Left ventricle myocardium inferior (tissue), 1 donor: ENCODE measurements at regions not wholly inside any gene's neighbourhood (a gene's known extent, or its start where the extent isn't known, plus 50 kb on each side); places are given as distances from the start of the nearest gene placed in this dataset.

Experiments
- DNase-seq: peaks from one replicate; pipeline ENCODE4 v3.0.0-alpha.2; 2020
- H3K27ac ChIP-seq: fragments of 200-600 bp; replicated peaks from 2 replicates; pipeline ENCODE4 v1.8.0; 2021
- H3K27me3 ChIP-seq: fragments of 200-600 bp; 2 replicates; pipeline ENCODE4 v1.8.0; 2021; ENCODE audit warnings: low read depth
- H3K36me3 ChIP-seq: fragments of 200-600 bp; 2 replicates; pipeline ENCODE4 v1.8.0; 2021
- H3K4me1 ChIP-seq: fragments of 200-600 bp; 2 replicates; pipeline ENCODE4 v1.8.0; 2021
- H3K4me3 ChIP-seq: fragments of 200-600 bp; 2 replicates; pipeline ENCODE4 v1.8.0; 2021; ENCODE audit warnings: mild to moderate bottlenecking, moderate library complexity
- H3K9me3 ChIP-seq: fragments of 200-600 bp; replicated peaks from 2 replicates; pipeline ENCODE4 v1.8.0; 2021
- intact Hi-C: fragments of 100-400 bp; cut with micrococcal nuclease; formaldehyde crosslinking; loops from one replicate; pipeline ENCODE4 v1.11.0; 2022
- TF ChIP-seq, protein P1 (sequence below): fragments of 200-600 bp; IDR thresholded peaks from 2 replicates; pipeline ENCODE4 v1.8.0; 2021; ENCODE audit warnings: antibody characterized with exemption, mild to moderate bottlenecking, borderline replicate concordance
- donor health status: DM: no; HTN: yes; CAD: no; lungs with severe emphysema.

DNA sequence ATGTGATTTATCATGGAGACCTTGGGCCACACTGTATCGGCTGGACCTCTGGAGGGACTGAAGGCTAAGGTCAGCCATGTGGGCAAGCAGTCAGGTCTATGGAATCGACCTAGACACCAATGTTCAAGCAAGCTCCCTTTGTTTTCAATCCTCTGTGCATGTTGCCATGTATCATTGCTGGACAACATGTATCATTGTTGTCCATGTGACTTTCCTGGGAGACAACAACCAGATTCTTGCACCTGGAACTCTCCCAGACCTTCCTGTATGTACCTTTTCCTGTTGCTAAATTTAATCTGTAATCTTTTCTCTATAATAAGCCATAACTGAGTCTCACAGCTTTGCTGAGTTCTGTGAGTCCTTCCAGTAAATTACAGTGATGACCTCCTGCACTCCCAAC is 329.4 kb upstream of the BOD1L1 start:
- TF ChIP-seq, protein P1, sequence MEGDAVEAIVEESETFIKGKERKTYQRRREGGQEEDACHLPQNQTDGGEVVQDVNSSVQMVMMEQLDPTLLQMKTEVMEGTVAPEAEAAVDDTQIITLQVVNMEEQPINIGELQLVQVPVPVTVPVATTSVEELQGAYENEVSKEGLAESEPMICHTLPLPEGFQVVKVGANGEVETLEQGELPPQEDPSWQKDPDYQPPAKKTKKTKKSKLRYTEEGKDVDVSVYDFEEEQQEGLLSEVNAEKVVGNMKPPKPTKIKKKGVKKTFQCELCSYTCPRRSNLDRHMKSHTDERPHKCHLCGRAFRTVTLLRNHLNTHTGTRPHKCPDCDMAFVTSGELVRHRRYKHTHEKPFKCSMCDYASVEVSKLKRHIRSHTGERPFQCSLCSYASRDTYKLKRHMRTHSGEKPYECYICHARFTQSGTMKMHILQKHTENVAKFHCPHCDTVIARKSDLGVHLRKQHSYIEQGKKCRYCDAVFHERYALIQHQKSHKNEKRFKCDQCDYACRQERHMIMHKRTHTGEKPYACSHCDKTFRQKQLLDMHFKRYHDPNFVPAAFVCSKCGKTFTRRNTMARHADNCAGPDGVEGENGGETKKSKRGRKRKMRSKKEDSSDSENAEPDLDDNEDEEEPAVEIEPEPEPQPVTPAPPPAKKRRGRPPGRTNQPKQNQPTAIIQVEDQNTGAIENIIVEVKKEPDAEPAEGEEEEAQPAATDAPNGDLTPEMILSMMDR = no peak
- no peaks in the 10 kb centered on the region for H3K4me1 ChIP-seq
- intact Hi-C loops = no loop called here
- no peak for DNase-seq
- H3K27ac ChIP-seq = no peak overlapping the region
- H3K4me3 ChIP-seq = no peak overlapping the region
- no peaks in the 10 kb centered on the region for H3K27me3 ChIP-seq
- H3K36me3 ChIP-seq = no peaks in the 10 kb centered on the region
- no peaks in the 10 kb centered on the region for H3K9me3 ChIP-seq

DNA sequence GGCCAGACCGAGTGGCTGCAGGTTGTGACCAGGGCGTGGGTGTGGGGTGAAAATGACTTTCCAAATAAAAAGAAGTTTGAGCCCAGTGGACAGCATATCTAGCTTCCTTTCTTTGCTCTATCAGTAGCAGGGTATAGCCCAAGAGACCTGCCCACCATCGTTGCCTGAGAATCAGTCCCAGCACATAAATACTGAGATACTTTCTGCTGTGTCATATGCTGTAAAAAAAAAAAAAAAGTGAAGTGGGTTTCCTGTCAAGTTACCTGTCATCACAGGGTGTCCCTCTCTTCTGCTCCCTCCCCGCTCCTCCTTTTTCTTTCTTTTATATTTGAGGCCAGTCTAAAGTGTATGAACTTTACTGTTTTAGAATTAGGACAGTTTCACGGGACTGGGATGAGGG is 330.3 kb upstream of the BOD1L1 start:
- intact Hi-C loops = no loop called here
- no peak for DNase-seq
- H3K36me3 ChIP-seq = no peaks in the 10 kb centered on the region
- TF ChIP-seq, protein P1 = no peak
- no peaks in the 10 kb centered on the region for H3K9me3 ChIP-seq
- no peak overlapping the region for H3K4me3 ChIP-seq
- no peak overlapping the region for H3K27ac ChIP-seq
- no peaks in the 10 kb centered on the region for H3K4me1 ChIP-seq
- H3K27me3 ChIP-seq = no peaks in the 10 kb centered on the region

DNA sequence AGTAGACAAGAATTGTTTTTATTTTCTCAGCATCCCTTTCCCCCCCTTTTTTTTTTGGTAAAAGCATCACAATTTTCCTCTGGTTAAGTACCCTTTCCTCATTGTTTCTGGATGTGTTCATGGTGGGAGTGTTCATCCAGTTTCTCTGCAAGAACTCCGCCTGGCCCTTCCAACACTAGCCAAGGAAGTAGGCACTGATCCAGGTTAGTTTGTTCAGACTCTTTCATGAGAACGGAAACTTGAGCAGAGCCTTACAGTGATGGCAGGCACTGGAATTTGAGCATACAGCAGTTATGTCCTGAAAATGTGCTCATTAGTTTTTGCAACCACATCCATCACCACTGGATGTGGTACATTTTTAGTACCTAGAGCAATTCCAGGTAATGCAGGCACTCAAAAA is 336.1 kb upstream of the BOD1L1 start:
- no peak overlapping the region for H3K27ac ChIP-seq
- no peaks in the 10 kb centered on the region for H3K36me3 ChIP-seq
- no peaks in the 10 kb centered on the region for H3K27me3 ChIP-seq
- H3K4me3 ChIP-seq = no peak overlapping the region
- H3K4me1 ChIP-seq = no peaks in the 10 kb centered on the region
- intact Hi-C loops = no loop called here
- no peaks in the 10 kb centered on the region for H3K9me3 ChIP-seq
- no peak for DNase-seq
- TF ChIP-seq, protein P1 = no peak

DNA sequence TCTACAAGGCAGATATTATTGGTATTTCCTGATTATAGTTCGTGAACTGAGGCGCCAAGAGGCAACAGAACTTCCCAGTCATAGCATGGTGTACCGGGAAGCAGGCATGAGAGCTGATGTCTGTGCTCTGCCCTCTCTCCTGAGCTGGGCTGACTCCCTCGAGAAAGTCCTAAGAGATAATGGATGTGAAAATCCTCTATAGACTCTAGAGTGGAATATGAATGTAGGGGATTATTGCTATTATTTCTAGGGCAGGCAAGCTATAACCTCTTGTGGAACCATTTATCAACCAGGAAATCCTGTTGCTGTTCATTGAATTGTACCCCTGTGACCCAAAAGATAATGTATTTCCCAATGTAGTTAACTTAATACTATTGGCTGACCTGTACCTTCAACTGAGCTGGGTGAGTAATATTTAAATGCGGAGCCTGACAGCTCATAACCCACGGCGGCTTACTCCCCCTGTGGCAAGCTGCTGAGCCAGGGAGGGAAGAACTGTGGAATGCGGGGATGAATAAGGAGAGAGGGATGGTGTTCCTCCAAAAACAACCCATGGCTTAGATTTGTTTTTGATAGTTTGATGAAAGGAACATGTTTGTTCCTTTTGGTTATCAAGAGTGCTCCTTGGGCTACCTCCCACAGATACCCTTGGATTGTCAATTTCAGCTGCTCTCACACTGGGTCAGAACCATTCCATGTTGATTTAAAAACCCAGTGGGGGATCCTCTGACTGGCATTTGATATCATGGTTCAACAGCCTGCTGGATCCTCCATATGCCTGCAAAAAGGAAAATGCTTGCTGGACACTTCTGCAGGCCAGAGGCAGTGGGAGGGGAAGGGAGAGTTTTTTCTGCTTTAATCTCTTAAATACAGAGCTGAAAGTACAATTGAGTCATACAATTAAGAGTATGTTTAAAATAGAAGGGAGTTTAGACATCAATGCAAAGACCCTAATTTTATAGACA is 339.0 kb upstream of the BOD1L1 start:
- Histone ChIP-seq H3K27me3 (no peaks in the 10 kb centered on the region), H3K9me3 (no peaks in the 10 kb centered on the region), H3K4me3 (no peak overlapping the region), H3K36me3 (no peaks in the 10 kb centered on the region), H3K4me1 (no peaks in the 10 kb centered on the region), H3K27ac (no peak overlapping the region)
- no peak for DNase-seq
- TF ChIP-seq, protein P1 = no peak
- intact Hi-C loops = no loop called here

DNA sequence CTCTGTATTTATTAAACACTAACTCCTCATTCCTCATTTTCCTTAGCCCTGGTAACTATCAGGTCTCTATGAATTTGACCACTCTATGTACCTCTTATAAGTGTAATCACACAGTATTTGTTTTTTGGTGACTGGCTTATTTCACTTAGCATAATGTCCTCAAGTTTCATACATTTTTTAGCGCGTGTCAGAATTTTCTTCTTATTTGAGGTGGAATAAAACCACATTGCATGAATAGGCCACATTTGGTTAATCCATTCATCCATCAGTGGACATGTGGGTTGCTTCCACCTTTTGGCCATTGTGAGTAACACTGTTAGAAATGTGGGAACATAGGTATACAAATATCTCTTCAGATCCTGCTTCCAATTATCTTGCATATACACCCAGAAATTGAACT is 341.2 kb upstream of the BOD1L1 start:
- Histone ChIP-seq H3K27ac (no peak overlapping the region), H3K27me3 (no peaks in the 10 kb centered on the region), H3K36me3 (no peaks in the 10 kb centered on the region), H3K9me3 (no peaks in the 10 kb centered on the region), H3K4me1 (no peaks in the 10 kb centered on the region), H3K4me3 (no peak overlapping the region)
- DNase-seq = no peak
- intact Hi-C loops = no loop called here
- TF ChIP-seq, protein P1 = no peak
